ENCODE measurements at regions not wholly inside any gene's neighbourhood (a gene's known extent, or its start where the extent isn't known, plus 50 kb on each side); places are given as distances from the start of the nearest gene placed in this dataset.
A peak's percentile ranks its signal among the peaks of the same experiment; 100 is the strongest.

GRCh38 chr11:79727221-79727620, 286.4 kb upstream of the TENM4 start:
- H3K4me3 ChIP-seq (ENCODE audit: low read depth, low read length), result peak overlapping the region; percentile 18
- H2BK5ac ChIP-seq (ENCODE audit: low read depth, low read length, poor library complexity), result no peak overlapping the region
- no CpG with 5 or more reads among the region's 7 CpGs for WGBS (ENCODE audit: extremely low coverage, insufficient coverage, insufficient read length)
- no peaks in the 10 kb centered on the region for H3K79me1 ChIP-seq (ENCODE audit: low read length)
- H3K18ac ChIP-seq (ENCODE audit: low read length), result no peak overlapping the region
- no peak for DNase-seq
- no peak overlapping the region for H2BK12ac ChIP-seq (ENCODE audit: low read length)
- H3K27ac ChIP-seq (ENCODE audit: low read depth, low read length), result no peak overlapping the region
- H3K9me3 ChIP-seq (ENCODE audit: insufficient read depth, low read depth, low read length), result no peaks in the 10 kb centered on the region
- H3K4ac ChIP-seq (ENCODE audit: low read depth, low read length), result no peak overlapping the region
- no peak overlapping the region for H3K14ac ChIP-seq (ENCODE audit: low read length)
- no peak overlapping the region for H3K23ac ChIP-seq (ENCODE audit: low read length)
- no peak overlapping the region for H3K4me2 ChIP-seq (ENCODE audit: low read length)
- H3K9ac ChIP-seq (ENCODE audit: low read length), result no peak overlapping the region
- H4K12ac ChIP-seq (ENCODE audit: low read depth, low read length), result no peak overlapping the region
- H2AFZ ChIP-seq (ENCODE audit: insufficient read depth, low read length, poor library complexity), result no peak overlapping the region
- no peak overlapping the region for H2AK5ac ChIP-seq (ENCODE audit: low read length)
- no peak overlapping the region for H4K8ac ChIP-seq (ENCODE audit: low read depth, low read length)
- H3K79me2 ChIP-seq (ENCODE audit: control insufficient read depth, insufficient read depth, low read length, poor library complexity), result no peaks in the 10 kb centered on the region
- H2BK120ac ChIP-seq (ENCODE audit: insufficient read depth, low read length, poor library complexity), result no peak overlapping the region
- no peaks in the 10 kb centered on the region for H3K4me1 ChIP-seq (ENCODE audit: control insufficient read depth in 1 of 2, insufficient read depth in 2 of 2, low read length in 2 of 2)
- H4K91ac ChIP-seq (ENCODE audit: low read depth, low read length), result no peak overlapping the region
- H3K36me3 ChIP-seq (ENCODE audit: control insufficient read depth in 1 of 2, insufficient read depth in 2 of 2, low read length in 2 of 2), result no peaks in the 10 kb centered on the region
- no peaks in the 10 kb centered on the region for H3K27me3 ChIP-seq (ENCODE audit: insufficient read depth, low read length)

DNA sequence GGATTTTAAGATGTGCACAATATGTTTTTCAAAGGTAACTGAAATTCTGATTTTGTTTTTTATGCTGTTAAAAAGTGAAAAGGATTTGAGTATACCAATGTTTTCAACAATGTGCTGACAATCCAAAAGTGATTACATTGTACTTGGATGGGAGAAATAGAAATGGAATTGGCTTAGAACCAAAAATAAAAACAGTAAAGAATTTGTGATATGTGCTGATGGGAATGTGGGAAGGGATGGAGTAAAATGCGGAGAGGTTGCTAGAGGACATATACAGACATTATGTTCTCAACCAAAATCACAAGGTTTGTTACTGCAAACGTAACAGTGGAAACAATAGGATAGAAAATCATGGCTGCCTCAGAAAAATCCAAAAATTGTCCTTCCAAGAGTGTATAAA, 279.3 kb upstream of the TENM4 start:
- H2BK5ac ChIP-seq (ENCODE audit: low read depth, low read length, poor library complexity), result no peak overlapping the region
- no CpG with 5 or more reads among the region's 2 CpGs for WGBS (ENCODE audit: extremely low coverage, insufficient coverage, insufficient read length)
- no peak overlapping the region for H2BK12ac ChIP-seq (ENCODE audit: low read length)
- H3K23ac ChIP-seq (ENCODE audit: low read length), result no peak overlapping the region
- H3K4ac ChIP-seq (ENCODE audit: low read depth, low read length), result no peak overlapping the region
- no peak overlapping the region for H3K18ac ChIP-seq (ENCODE audit: low read length)
- H4K8ac ChIP-seq (ENCODE audit: low read depth, low read length), result no peak overlapping the region
- no peak for DNase-seq
- H3K27ac ChIP-seq (ENCODE audit: low read depth, low read length), result no peak overlapping the region
- no peak overlapping the region for H3K4me2 ChIP-seq (ENCODE audit: low read length)
- H4K91ac ChIP-seq (ENCODE audit: low read depth, low read length), result no peak overlapping the region
- no peak overlapping the region for H2BK120ac ChIP-seq (ENCODE audit: insufficient read depth, low read length, poor library complexity)
- no peaks in the 10 kb centered on the region for H3K79me1 ChIP-seq (ENCODE audit: low read length)
- no peaks in the 10 kb centered on the region for H3K4me1 ChIP-seq (ENCODE audit: control insufficient read depth in 1 of 2, insufficient read depth in 2 of 2, low read length in 2 of 2)
- H3K9ac ChIP-seq (ENCODE audit: low read length), result no peak overlapping the region
- H3K14ac ChIP-seq (ENCODE audit: low read length), result no peak overlapping the region
- no peak overlapping the region for H3K4me3 ChIP-seq (ENCODE audit: low read depth, low read length)
- no peaks in the 10 kb centered on the region for H3K79me2 ChIP-seq (ENCODE audit: control insufficient read depth, insufficient read depth, low read length, poor library complexity)
- no peak overlapping the region for H4K12ac ChIP-seq (ENCODE audit: low read depth, low read length)
- no peaks in the 10 kb centered on the region for H3K36me3 ChIP-seq (ENCODE audit: control insufficient read depth in 1 of 2, insufficient read depth in 2 of 2, low read length in 2 of 2)
- no peak overlapping the region for H2AFZ ChIP-seq (ENCODE audit: insufficient read depth, low read length, poor library complexity)
- no peak overlapping the region for H2AK5ac ChIP-seq (ENCODE audit: low read length)
- no peaks in the 10 kb centered on the region for H3K27me3 ChIP-seq (ENCODE audit: insufficient read depth, low read length)
- no peaks in the 10 kb centered on the region for H3K9me3 ChIP-seq (ENCODE audit: insufficient read depth, low read depth, low read length)

DNA sequence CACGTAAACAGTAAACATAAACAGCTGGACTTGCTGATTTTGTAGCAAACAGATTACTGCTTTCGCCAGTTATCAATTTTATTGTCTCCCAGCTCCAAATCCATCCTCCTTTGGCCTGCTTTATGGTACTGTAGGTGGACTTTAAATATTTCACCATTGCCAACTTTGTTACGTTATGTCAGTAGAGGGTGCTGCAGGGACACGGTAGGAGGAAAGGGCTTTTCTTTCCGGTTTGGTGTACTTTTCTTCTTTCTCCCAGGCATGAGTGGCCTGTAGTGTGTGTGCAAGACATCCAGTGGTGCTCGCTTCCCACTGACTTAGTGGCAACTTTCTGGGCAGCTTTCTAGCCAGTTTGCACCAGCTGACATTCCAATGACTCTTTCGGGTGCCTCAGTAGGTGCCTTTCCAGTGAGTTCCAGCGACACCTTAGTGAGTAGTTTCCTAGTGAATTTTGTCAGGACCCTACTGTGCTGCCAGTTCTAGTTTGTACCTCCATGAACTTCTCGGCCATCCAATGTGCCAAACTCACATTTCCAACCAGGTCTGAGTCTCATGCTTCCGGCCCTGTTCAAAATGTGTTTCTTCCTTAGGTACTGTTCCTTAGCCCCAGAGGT, 267.6 kb upstream of the TENM4 start:
- Histone ChIP-seq H3K9ac (ENCODE audit: low read length) (no peak overlapping the region), H3K4me3 (ENCODE audit: low read depth, low read length) (no peak overlapping the region), H3K23ac (ENCODE audit: low read length) (no peak overlapping the region), H3K9me3 (ENCODE audit: insufficient read depth, low read depth, low read length) (no peaks in the 10 kb centered on the region), H3K4me2 (ENCODE audit: low read length) (no peak overlapping the region), H3K27me3 (ENCODE audit: insufficient read depth, low read length) (no peaks in the 10 kb centered on the region), H3K4ac (ENCODE audit: low read depth, low read length) (no peak overlapping the region), H2AK5ac (ENCODE audit: low read length) (no peak overlapping the region), H3K79me2 (ENCODE audit: control insufficient read depth, insufficient read depth, low read length, poor library complexity) (no peaks in the 10 kb centered on the region), H4K12ac (ENCODE audit: low read depth, low read length) (no peak overlapping the region), H3K4me1 (ENCODE audit: control insufficient read depth in 1 of 2, insufficient read depth in 2 of 2, low read length in 2 of 2) (no peaks in the 10 kb centered on the region), H3K14ac (ENCODE audit: low read length) (no peak overlapping the region), H3K27ac (ENCODE audit: low read depth, low read length) (no peak overlapping the region), H4K91ac (ENCODE audit: low read depth, low read length) (no peak overlapping the region), H2AFZ (ENCODE audit: insufficient read depth, low read length, poor library complexity) (no peak overlapping the region), H4K8ac (ENCODE audit: low read depth, low read length) (peak overlapping the region; percentile 32), H3K36me3 (ENCODE audit: control insufficient read depth in 1 of 2, insufficient read depth in 2 of 2, low read length in 2 of 2) (no peaks in the 10 kb centered on the region), H2BK5ac (ENCODE audit: low read depth, low read length, poor library complexity) (no peak overlapping the region), H2BK12ac (ENCODE audit: low read length) (no peak overlapping the region), H3K18ac (ENCODE audit: low read length) (no peak overlapping the region), H3K79me1 (ENCODE audit: low read length) (no peaks in the 10 kb centered on the region), H2BK120ac (ENCODE audit: insufficient read depth, low read length, poor library complexity) (no peak overlapping the region)
- DNase-seq, result peak in 1 of 2 donors; percentile 60
- WGBS (ENCODE audit: extremely low coverage, insufficient coverage, insufficient read length), result no CpG with 5 or more reads among the region's 10 CpGs

DNA sequence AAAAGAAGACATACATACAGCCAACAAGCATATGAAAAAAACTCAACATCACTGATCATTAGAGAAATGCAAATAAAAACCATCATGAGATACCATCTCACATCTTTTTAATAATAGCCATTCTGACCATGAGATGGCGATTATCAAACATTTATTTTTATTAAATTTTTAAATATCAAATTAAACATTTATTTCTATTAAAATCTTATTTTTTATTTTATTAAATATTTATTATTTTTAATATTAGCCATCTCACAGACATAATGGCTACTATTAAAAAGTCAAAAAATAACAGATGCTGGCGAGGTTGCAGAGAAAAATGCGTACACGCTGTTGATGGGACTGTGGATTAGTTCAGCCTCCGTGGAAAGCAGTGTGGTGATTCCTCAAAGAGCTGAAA, 264.8 kb upstream of the TENM4 start:
- Histone ChIP-seq H3K4ac (ENCODE audit: low read depth, low read length) (no peak overlapping the region), H2BK120ac (ENCODE audit: insufficient read depth, low read length, poor library complexity) (no peak overlapping the region), H4K91ac (ENCODE audit: low read depth, low read length) (no peak overlapping the region), H3K36me3 (ENCODE audit: control insufficient read depth in 1 of 2, insufficient read depth in 2 of 2, low read length in 2 of 2) (no peaks in the 10 kb centered on the region), H4K8ac (ENCODE audit: low read depth, low read length) (no peak overlapping the region), H3K18ac (ENCODE audit: low read length) (no peak overlapping the region), H3K27me3 (ENCODE audit: insufficient read depth, low read length) (no peaks in the 10 kb centered on the region), H3K79me1 (ENCODE audit: low read length) (no peaks in the 10 kb centered on the region), H3K4me2 (ENCODE audit: low read length) (no peak overlapping the region), H3K4me3 (ENCODE audit: low read depth, low read length) (no peak overlapping the region), H4K12ac (ENCODE audit: low read depth, low read length) (no peak overlapping the region), H2AK5ac (ENCODE audit: low read length) (no peak overlapping the region), H3K79me2 (ENCODE audit: control insufficient read depth, insufficient read depth, low read length, poor library complexity) (no peaks in the 10 kb centered on the region), H3K9ac (ENCODE audit: low read length) (no peak overlapping the region), H3K14ac (ENCODE audit: low read length) (no peak overlapping the region), H2BK12ac (ENCODE audit: low read length) (no peak overlapping the region), H3K27ac (ENCODE audit: low read depth, low read length) (no peak overlapping the region), H2AFZ (ENCODE audit: insufficient read depth, low read length, poor library complexity) (no peak overlapping the region), H3K4me1 (ENCODE audit: control insufficient read depth in 1 of 2, insufficient read depth in 2 of 2, low read length in 2 of 2) (no peaks in the 10 kb centered on the region), H3K23ac (ENCODE audit: low read length) (no peak overlapping the region), H3K9me3 (ENCODE audit: insufficient read depth, low read depth, low read length) (no peaks in the 10 kb centered on the region), H2BK5ac (ENCODE audit: low read depth, low read length, poor library complexity) (no peak overlapping the region)
- WGBS (ENCODE audit: extremely low coverage, insufficient coverage, insufficient read length), result no CpG with 5 or more reads among the region's 5 CpGs
- DNase-seq, result no peak

Measured in trophoblast cell (in vitro differentiated cells and primary cell).